H1 (cell line): ENCODE measurements at regions not wholly inside any gene's neighbourhood (a gene's known extent, or its start where the extent isn't known, plus 50 kb on each side); places are given as distances from the start of the nearest gene placed in this dataset.

Source experiments
- CTCF ChIA-PET: fragments of 300-600 bp; sonication (Branson Sonifier 250); formaldehyde crosslinking; loops from one replicate; lab custom pipeline; 2021; ENCODE audit not compliant: partially characterized antibody; lab: Charles Lee
- POLR2A ChIA-PET: fragments of 300-600 bp; sonication (Branson Sonifier 250); formaldehyde crosslinking; loops from one replicate; lab custom pipeline; 2021; ENCODE audit warnings: inconsistent platforms; ENCODE audit not compliant: partially characterized antibody; lab: Charles Lee
- DNase-seq, 2 experiments: peaks; one replicate each; pipeline versions ENCODE4 v3.0.0 to v3.0.0-alpha.2; 2010 to 2022; ENCODE audit warnings: low spot score in 2 of 2, low read depth in 1 of 2, mixed read lengths in 1 of 2
- FAIRE-seq: peaks from 2 replicates; lab custom pipeline; 2011; peaks lifted over from hg19 to GRCh38; lab: Jason Lieb, UNC
- H2AFZ ChIP-seq: 2 replicates; pipeline ENCODE4 v1.8.1; 2012; ENCODE audit warnings: low read length, inconsistent platforms
- H2AK5ac ChIP-seq: 2 replicates; pipeline ENCODE4 v1.6.1; 2013; ENCODE audit warnings: low read depth, low read length
- H2BK120ac ChIP-seq: replicated peaks from 2 replicates; pipeline ENCODE3; 2013; ENCODE audit warnings: low read depth, low read length, inconsistent platforms
- H2BK12ac ChIP-seq: 2 replicates; pipeline ENCODE4 v1.6.1; 2013; ENCODE audit warnings: low read depth, low read length
- H2BK15ac ChIP-seq: 2 replicates; pipeline ENCODE4 v1.6.1; 2013; ENCODE audit warnings: low read length
- H2BK20ac ChIP-seq: 2 replicates; pipeline ENCODE4 v1.6.1; 2013; ENCODE audit warnings: low read length
- H2BK5ac ChIP-seq: 2 replicates; pipeline ENCODE4 v1.6.1; 2013; ENCODE audit warnings: low read depth, low read length
- H3K14ac ChIP-seq: 2 replicates; pipeline ENCODE4 v1.6.1; 2013; ENCODE audit warnings: inconsistent platforms; ENCODE audit not compliant: insufficient read length
- H3K18ac ChIP-seq: 2 replicates; pipeline ENCODE4 v1.6.1; 2013; ENCODE audit warnings: low read length; ENCODE audit errors: extremely low read depth
- H3K23ac ChIP-seq: 2 replicates; pipeline ENCODE4 v1.6.1; 2013; ENCODE audit warnings: inconsistent platforms; ENCODE audit not compliant: insufficient read length
- H3K23me2 ChIP-seq: 2 replicates; pipeline ENCODE4 v1.6.1; 2013; ENCODE audit warnings: low read depth, low read length
- H3K27ac ChIP-seq: 2 replicates; pipeline ENCODE4 v1.6.1; 2011; ENCODE audit warnings: low read depth, low read length, inconsistent platforms
- H3K27me3 ChIP-seq, 4 experiments: replicated peaks in 1 of 4; 1 replicate in 1 of 4; 2 replicates in 3 of 4; pipeline versions ENCODE4 v1.6.1 to v1.8.1; 2011 to 2013; ENCODE audit warnings: low read length in 3 of 4, mild to moderate bottlenecking in 3 of 4, inconsistent platforms in 2 of 4, mixed read lengths in 2 of 4, moderate library complexity in 1 of 4; ENCODE audit not compliant: control insufficient read depth in 3 of 4, insufficient read depth in 3 of 4; ENCODE audit errors: extremely low read depth in 1 of 4
- H3K36me3 ChIP-seq, 4 experiments: 2 replicates each; pipeline versions ENCODE4 v1.6.1 to v1.8.1; 2011 to 2013; ENCODE audit warnings: mild to moderate bottlenecking in 4 of 4, low read length in 3 of 4, moderate library complexity in 2 of 4, control low read depth in 1 of 4, inconsistent platforms in 1 of 4; ENCODE audit not compliant: insufficient read depth in 4 of 4, control insufficient read depth in 2 of 4
- H3K4ac ChIP-seq: replicated peaks from 2 replicates; pipeline ENCODE3; 2013; ENCODE audit warnings: low read length, low read depth, mixed read lengths, inconsistent platforms; ENCODE audit not compliant: insufficient read length
- H3K4me1 ChIP-seq, 4 experiments: replicated peaks in 1 of 4; 1 replicate in 1 of 4; 2 replicates in 3 of 4; pipeline versions ENCODE4 v1.6.1 to v1.8.1; 2011 to 2013; ENCODE audit warnings: low read length in 3 of 4, inconsistent platforms in 2 of 4, mixed read lengths in 1 of 4; ENCODE audit not compliant: insufficient read depth in 4 of 4, control insufficient read depth in 3 of 4
- H3K4me2 ChIP-seq, 2 experiments: 2 replicates each; pipeline versions ENCODE4 v1.6.1 to v1.8.1; 2011 to 2013; ENCODE audit warnings: low read depth in 2 of 2, low read length in 2 of 2, control low read depth in 1 of 2, inconsistent platforms in 1 of 2, mild to moderate bottlenecking in 1 of 2; ENCODE audit not compliant: insufficient read depth in 1 of 2
- H3K4me3 ChIP-seq, 4 experiments: fragments of 200-600, 300-600 bp in 1 of 4; sonication (generic), shearing (Covaris generic), sonication (Bioruptor Twin) in 1 of 4; 2 replicates each; pipeline versions ENCODE4 v1.5.1 to v1.8.1; 2011 to 2016; ENCODE audit warnings: low read length in 4 of 4, low read depth in 3 of 4, control low read depth in 2 of 4, inconsistent platforms in 2 of 4, mild to moderate bottlenecking in 2 of 4, mixed read lengths in 1 of 4, moderate library complexity in 1 of 4; ENCODE audit not compliant: insufficient read depth in 2 of 4; ENCODE audit errors: extremely low read depth in 1 of 4
- H3K56ac ChIP-seq: replicated peaks from 2 replicates; pipeline ENCODE3; 2013; ENCODE audit warnings: low read depth, mild to moderate bottlenecking, mixed read lengths, low read length, inconsistent platforms; ENCODE audit not compliant: insufficient read length
- H3K79me1 ChIP-seq: 2 replicates; pipeline ENCODE4 v1.6.1; 2013; ENCODE audit warnings: low read depth, low read length, control low read depth
- H3K79me2 ChIP-seq, 2 experiments: 2 replicates each; pipeline versions ENCODE4 v1.6.1 to v1.8.1; 2012 to 2013; ENCODE audit warnings: low read length in 2 of 2, mild to moderate bottlenecking in 2 of 2, inconsistent platforms in 1 of 2; ENCODE audit not compliant: insufficient read depth in 2 of 2, control insufficient read depth in 1 of 2
- H3K9ac ChIP-seq, 4 experiments: replicated peaks in 1 of 4; 1 replicate in 1 of 4; 2 replicates in 3 of 4; pipeline versions ENCODE4 v1.6.1 to v1.8.1; 2011 to 2013; ENCODE audit warnings: low read depth in 3 of 4, low read length in 3 of 4, control low read depth in 2 of 4, mild to moderate bottlenecking in 2 of 4, moderate library complexity in 2 of 4, inconsistent platforms in 1 of 4; ENCODE audit errors: extremely low read depth in 1 of 4
- H3K9me3 ChIP-seq, 2 experiments: 2 replicates each; pipeline versions ENCODE4 v1.6.1 to v1.8.1; 2012 to 2013; ENCODE audit warnings: mild to moderate bottlenecking in 2 of 2, moderate library complexity in 2 of 2, control low read depth in 1 of 2, inconsistent platforms in 1 of 2, low read depth in 1 of 2, low read length in 1 of 2, mixed read lengths in 1 of 2; ENCODE audit not compliant: insufficient read depth in 2 of 2
- H4K20me1 ChIP-seq, 2 experiments: replicated peaks in 1 of 2; 2 replicates each; pipeline versions ENCODE3 to v1.8.1; 2011 to 2013; ENCODE audit warnings: inconsistent platforms in 2 of 2, low read length in 2 of 2, mild to moderate bottlenecking in 1 of 2; ENCODE audit not compliant: insufficient read depth in 2 of 2, control insufficient read depth in 1 of 2
- H4K5ac ChIP-seq: 2 replicates; pipeline ENCODE4 v1.6.1; 2013; ENCODE audit warnings: low read length, low read depth, mixed read lengths, inconsistent platforms; ENCODE audit not compliant: insufficient read length
- H4K8ac ChIP-seq: 2 replicates; pipeline ENCODE4 v1.8.0; 2013; ENCODE audit warnings: mild to moderate bottlenecking, moderate library complexity, low read length, inconsistent platforms; ENCODE audit not compliant: insufficient read depth; ENCODE audit errors: extremely low read depth
- H4K91ac ChIP-seq: replicated peaks from 2 replicates; pipeline ENCODE3; 2013; ENCODE audit warnings: low read length, mixed read lengths, inconsistent platforms; ENCODE audit not compliant: insufficient read length
- FOSL1 ChIP-seq: IDR thresholded peaks from 2 replicates; pipeline ENCODE4 v1.6.1; 2011; ENCODE audit warnings: mild to moderate bottlenecking, low read depth, low read length, moderate library complexity; ENCODE audit not compliant: insufficient read depth
- JUND ChIP-seq: IDR thresholded peaks from 2 replicates; pipeline ENCODE4 v1.6.1; 2011; ENCODE audit warnings: mild to moderate bottlenecking, improper control_type of control experiment, low read length
- POU5F1 ChIP-seq: IDR thresholded peaks from 2 replicates; pipeline ENCODE4 v1.6.1; 2011; ENCODE audit warnings: low read depth, mild to moderate bottlenecking, low read length, moderate library complexity
- RAD21 ChIP-seq, 2 experiments: IDR thresholded peaks in 1 of 2; conservative IDR thresholded peaks in 1 of 2; 2 replicates each; pipeline ENCODE4 v1.6.1; 2011; ENCODE audit warnings: low read depth in 2 of 2, low read length in 2 of 2, improper control_type of control experiment in 1 of 2, inconsistent platforms in 1 of 2, mild to moderate bottlenecking in 1 of 2, moderate library complexity in 1 of 2
- SIX5 ChIP-seq: IDR thresholded peaks from 2 replicates; pipeline ENCODE4 v1.6.1; 2011; ENCODE audit warnings: mild to moderate bottlenecking, low read depth, low read length
- TAF1 ChIP-seq: IDR thresholded peaks from 2 replicates; pipeline ENCODE4 v1.6.1; 2011; ENCODE audit warnings: mild to moderate bottlenecking, low read depth, low read length
- ZNF274 ChIP-seq: IDR thresholded peaks from 2 replicates; pipeline ENCODE4 v1.7.0; 2012; ENCODE audit warnings: low read length, borderline replicate concordance; ENCODE audit errors: extremely low read depth
- WGBS, 2 experiments: shearing (Covaris generic) in 1 of 2; methylation state at CpG; one replicate each; pipeline versions ENCODE4 v1.1.6 to v1.1.7; 2013 to 2015; ENCODE audit warnings: low lambda C conversion rate in 2 of 2, mixed read lengths in 2 of 2, inconsistent platforms in 1 of 2, low coverage in 1 of 2, missing lambda C conversion rate in 1 of 2; ENCODE audit not compliant: insufficient replicate concordance in 2 of 2, insufficient coverage in 1 of 2, insufficient read length in 1 of 2; ENCODE audit errors: extremely low coverage in 1 of 2, missing lambda C conversion rate in 1 of 2; 5-methylcytosine and 5-hydroxymethylcytosine counted together

- no peaks in the 10 kb centered on the region for H3K79me1 ChIP-seq
- H3K18ac ChIP-seq: no peak overlapping the region; the same call in 1 of the 2 replicates
- no peaks in the 10 kb centered on the region for H4K20me1 ChIP-seq
- no peaks in the 10 kb centered on the region for H3K79me2 ChIP-seq
- no peak overlapping the region for H3K4me2 ChIP-seq
- peaks cover 11 to 15% of the 10 kb centered on the region in 2 experiments for H3K9me3 ChIP-seq
- DNase-seq: no peak
- H3K27me3 ChIP-seq: no peaks in the 10 kb centered on the region
- no peak overlapping the region for H3K9ac ChIP-seq
- FAIRE-seq: no peak
- TF ChIP-seq FOSL1: no peak
- TF ChIP-seq POU5F1: no peak
- TF ChIP-seq ZNF274: no peak
- TF ChIP-seq RAD21 (IDR thresholded peaks at IDR 0.05 in 1 of 2, conservative IDR thresholded peaks at IDR 0.05 in 1 of 2; ENCODE audit: low read depth in 2 of 2, low read length in 2 of 2): no peak
- no peak for TF ChIP-seq TAF1
- TF ChIP-seq JUND: no peak
- no peak for TF ChIP-seq SIX5
- H3K36me3 ChIP-seq: peaks cover 0 to 6% (median 2%) of the 10 kb centered on the region in 4 experiments; a peak in 3 of 8 replicates
- no peak overlapping the region for H2BK120ac ChIP-seq
- CTCF ChIA-PET: interaction anchor here (1.4 to 5.3 kb wide), 2 partner anchors 14 to 68 kb away, joined by 5 to 32 read pairs; no protein-coding TSS in a partner anchor
- WGBS, 2 experiments: 94% methylated on average over 6 of the region's 6 CpGs; no CpG with 5 or more reads in 1 of the 2 experiments
- H2BK20ac ChIP-seq: no peak overlapping the region; the same call in 1 of the 2 replicates
- no peak overlapping the region for H3K4ac ChIP-seq
- no peak overlapping the region; the same call in 1 of the 2 replicates for H2BK5ac ChIP-seq
- no peak overlapping the region for H3K23ac ChIP-seq
- no peak overlapping the region for H2BK12ac ChIP-seq
- no peak overlapping the region for H3K27ac ChIP-seq
- no peaks in the 10 kb centered on the region for H3K23me2 ChIP-seq
- H2BK15ac ChIP-seq: no peak overlapping the region
- H3K56ac ChIP-seq: no peak overlapping the region
- no peak overlapping the region for H4K8ac ChIP-seq
- no peak overlapping the region for H2AK5ac ChIP-seq
- no peak overlapping the region for H4K5ac ChIP-seq
- POLR2A ChIA-PET: no interaction called here
- H3K14ac ChIP-seq: no peak overlapping the region
- H3K4me1 ChIP-seq: peaks cover 0 to 4% (median 0%) of the 10 kb centered on the region in 4 experiments; a peak in 1 of 7 replicates
- peak overlapping the region; percentile 2; the same call in 1 of the 2 replicates for H2AFZ ChIP-seq
- no peak overlapping the region for H3K4me3 ChIP-seq
- no peak overlapping the region for H4K91ac ChIP-seq
Observed at GRCh38 chr4:138104284-138104680, 137.9 kb downstream of the SLC7A11 start.
